SU-DHL-6 (cell line): ENCODE measurements at regions not wholly inside any gene's neighbourhood (a gene's known extent, or its start where the extent isn't known, plus 50 kb on each side); places are given as distances from the start of the nearest gene placed in this dataset.

Source experiments
- H2AFZ ChIP-seq: fragments of 200-600 bp; sonication (generic); 2 replicates; pipeline ENCODE4 v1.6.1; 2014; ENCODE audit warnings: low read depth, mild to moderate bottlenecking, moderate library complexity, mixed read lengths, antibody characterized with exemption, low read length; ENCODE audit not compliant: severe bottlenecking
- H3F3A ChIP-seq: fragments of 200-600 bp; shearing (Covaris generic); 2 replicates; pipeline ENCODE4 v1.6.0; 2016; ENCODE audit warnings: antibody characterized with exemption, mild to moderate bottlenecking; ENCODE audit not compliant: insufficient read depth
- H3K27ac ChIP-seq: fragments of 200-600 bp; sonication (generic); 2 replicates; pipeline ENCODE4 v1.5.1; 2016; ENCODE audit warnings: low read depth, mild to moderate bottlenecking, low read length, moderate library complexity, mixed read lengths
- H3K27me3 ChIP-seq: fragments of 200-600 bp; sonication (generic), shearing (Covaris generic); 2 replicates; pipeline ENCODE4 v1.6.0; 2014; ENCODE audit warnings: mild to moderate bottlenecking, low read length
- H3K36me3 ChIP-seq: fragments of 200-600 bp; sonication (generic); 2 replicates; pipeline ENCODE4 v1.6.1; 2014; ENCODE audit warnings: mild to moderate bottlenecking, low read length, mixed read lengths
- H3K4me2 ChIP-seq: fragments of 300-600, 200-600 bp; shearing (Covaris generic), sonication (generic); 2 replicates; pipeline ENCODE4 v1.6.0; 2014; ENCODE audit warnings: low read length, low read depth, mild to moderate bottlenecking; ENCODE audit not compliant: poor library complexity, severe bottlenecking
- H3K4me3 ChIP-seq: fragments of 200-600 bp; sonication (generic); 2 replicates; pipeline ENCODE4 v1.5.1; 2014; ENCODE audit warnings: antibody characterized with exemption, low read length, mild to moderate bottlenecking, mixed read lengths; ENCODE audit not compliant: insufficient read depth, poor library complexity, severe bottlenecking
- H3K79me2 ChIP-seq: fragments of 200-600 bp; sonication (generic); 2 replicates; pipeline ENCODE4 v1.6.1; 2014; ENCODE audit warnings: mild to moderate bottlenecking, low read length, moderate library complexity; ENCODE audit not compliant: insufficient read depth
- H3K9ac ChIP-seq: fragments of 200-600 bp; sonication (generic); 2 replicates; pipeline ENCODE4 v1.7.0; 2014; ENCODE audit warnings: mild to moderate bottlenecking, low read length
- H3K9me2 ChIP-seq: fragments of 200-600 bp; sonication (generic); replicated peaks from 2 replicates; pipeline ENCODE4 v1.6.1; 2014; ENCODE audit warnings: low read length; ENCODE audit not compliant: insufficient read depth
- H3K9me3 ChIP-seq: fragments of 200-600 bp; sonication (generic); 2 replicates; pipeline ENCODE4 v1.6.1; 2014; ENCODE audit warnings: low read length, mixed read lengths; ENCODE audit not compliant: insufficient read depth
- H4K20me1 ChIP-seq: fragments of 200-600 bp; sonication (generic); 2 replicates; pipeline ENCODE4 v1.6.1; 2014; ENCODE audit warnings: low read depth, mild to moderate bottlenecking, antibody characterized with exemption, low read length, moderate library complexity, mixed read lengths
- EZH2phosphoT487 ChIP-seq: fragments of 200-600 bp; sonication (generic), shearing (Covaris generic); conservative IDR thresholded peaks from 2 replicates; pipeline ENCODE4 v1.6.1; 2018; ENCODE audit warnings: mild to moderate bottlenecking, antibody characterized with exemption, low read length, moderate library complexity, mixed read lengths
- TF ChIP-seq, protein P1 (sequence below): fragments of 200-600 bp; sonication (generic); IDR thresholded peaks from one replicate; pipeline ENCODE4 v1.5.1; 2017; ENCODE audit warnings: antibody characterized with exemption, mild to moderate bottlenecking, low read length, moderate library complexity; ENCODE audit not compliant: insufficient read depth, poor library complexity, severe bottlenecking

DNA sequence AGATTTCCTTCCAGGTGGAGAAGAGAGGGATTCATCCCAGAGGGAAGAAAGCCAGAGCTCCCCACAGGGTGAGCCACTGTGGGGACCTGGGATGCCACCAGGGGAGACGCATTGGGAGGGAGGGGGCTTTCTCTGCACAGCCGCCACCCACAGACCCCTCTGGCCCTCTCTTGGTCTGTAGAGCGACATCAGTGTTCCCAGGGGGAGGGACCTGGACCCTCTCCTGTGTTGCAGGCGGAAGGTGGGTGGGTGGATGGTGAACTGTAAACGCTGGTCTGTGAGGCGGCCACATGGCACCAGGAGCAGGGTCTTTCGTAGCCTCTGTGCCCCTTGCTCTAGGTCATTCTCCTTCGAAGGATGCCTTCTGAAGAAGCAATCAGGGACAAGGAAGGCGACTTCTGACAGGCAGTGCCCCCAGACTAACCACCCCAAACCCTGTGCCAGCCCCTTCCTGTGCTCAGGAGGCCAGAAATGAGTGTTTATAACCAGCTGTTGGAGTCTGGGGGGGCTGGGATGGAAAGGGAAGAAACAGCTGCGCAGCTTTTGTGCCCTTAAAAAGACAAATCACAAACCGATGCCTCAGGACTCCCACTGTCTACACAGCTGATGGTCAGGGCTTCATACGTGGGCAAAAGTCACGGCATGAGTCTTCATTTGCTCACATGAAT, 121.4 kb upstream of the ZBTB40 start:
- H3K9ac ChIP-seq = no peak overlapping the region
- H3K27ac ChIP-seq = no peak overlapping the region
- no peaks in the 10 kb centered on the region for H3K9me2 ChIP-seq
- H3F3A ChIP-seq = no peaks in the 10 kb centered on the region
- H4K20me1 ChIP-seq = no peaks in the 10 kb centered on the region
- H3K27me3 ChIP-seq = no peaks in the 10 kb centered on the region; the same call in 1 of the 2 replicates
- H3K79me2 ChIP-seq = no peaks in the 10 kb centered on the region
- H3K9me3 ChIP-seq = no peaks in the 10 kb centered on the region
- TF ChIP-seq EZH2phosphoT487 = no peak
- no peak overlapping the region for H2AFZ ChIP-seq
- no peaks in the 10 kb centered on the region for H3K36me3 ChIP-seq
- H3K4me2 ChIP-seq = no peak overlapping the region
- no peak overlapping the region for H3K4me3 ChIP-seq

DNA sequence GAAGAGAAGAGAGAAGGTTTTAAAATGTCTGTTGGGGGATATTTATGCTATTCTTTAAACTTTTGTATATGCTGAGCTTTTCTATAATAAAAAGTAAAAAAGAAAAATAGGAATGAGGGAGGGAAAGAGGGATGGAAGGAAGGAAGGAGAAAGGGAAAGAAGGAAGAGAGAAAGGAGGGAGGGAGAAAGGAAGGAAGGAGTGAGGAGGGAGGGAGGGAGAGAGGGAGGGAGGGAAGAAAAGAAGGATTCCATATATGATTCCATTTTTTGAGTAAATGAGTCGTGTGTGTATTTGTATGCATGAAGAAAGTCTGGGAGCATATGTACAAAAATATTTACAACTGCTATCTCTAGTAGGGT, 120.9 kb upstream of the ZBTB40 start:
- H3K4me2 ChIP-seq = no peak overlapping the region
- no peaks in the 10 kb centered on the region for H4K20me1 ChIP-seq
- no peak overlapping the region for H2AFZ ChIP-seq
- no peak overlapping the region for H3K4me3 ChIP-seq
- H3K9me3 ChIP-seq = no peaks in the 10 kb centered on the region
- no peak overlapping the region for H3K27ac ChIP-seq
- no peaks in the 10 kb centered on the region; the same call in 1 of the 2 replicates for H3K27me3 ChIP-seq
- no peaks in the 10 kb centered on the region for H3K36me3 ChIP-seq
- no peaks in the 10 kb centered on the region for H3K9me2 ChIP-seq
- no peak overlapping the region for H3K9ac ChIP-seq
- no peaks in the 10 kb centered on the region for H3K79me2 ChIP-seq
- H3F3A ChIP-seq = no peaks in the 10 kb centered on the region
- TF ChIP-seq, protein P1, sequence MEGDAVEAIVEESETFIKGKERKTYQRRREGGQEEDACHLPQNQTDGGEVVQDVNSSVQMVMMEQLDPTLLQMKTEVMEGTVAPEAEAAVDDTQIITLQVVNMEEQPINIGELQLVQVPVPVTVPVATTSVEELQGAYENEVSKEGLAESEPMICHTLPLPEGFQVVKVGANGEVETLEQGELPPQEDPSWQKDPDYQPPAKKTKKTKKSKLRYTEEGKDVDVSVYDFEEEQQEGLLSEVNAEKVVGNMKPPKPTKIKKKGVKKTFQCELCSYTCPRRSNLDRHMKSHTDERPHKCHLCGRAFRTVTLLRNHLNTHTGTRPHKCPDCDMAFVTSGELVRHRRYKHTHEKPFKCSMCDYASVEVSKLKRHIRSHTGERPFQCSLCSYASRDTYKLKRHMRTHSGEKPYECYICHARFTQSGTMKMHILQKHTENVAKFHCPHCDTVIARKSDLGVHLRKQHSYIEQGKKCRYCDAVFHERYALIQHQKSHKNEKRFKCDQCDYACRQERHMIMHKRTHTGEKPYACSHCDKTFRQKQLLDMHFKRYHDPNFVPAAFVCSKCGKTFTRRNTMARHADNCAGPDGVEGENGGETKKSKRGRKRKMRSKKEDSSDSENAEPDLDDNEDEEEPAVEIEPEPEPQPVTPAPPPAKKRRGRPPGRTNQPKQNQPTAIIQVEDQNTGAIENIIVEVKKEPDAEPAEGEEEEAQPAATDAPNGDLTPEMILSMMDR = no peak
- TF ChIP-seq EZH2phosphoT487 = no peak

DNA sequence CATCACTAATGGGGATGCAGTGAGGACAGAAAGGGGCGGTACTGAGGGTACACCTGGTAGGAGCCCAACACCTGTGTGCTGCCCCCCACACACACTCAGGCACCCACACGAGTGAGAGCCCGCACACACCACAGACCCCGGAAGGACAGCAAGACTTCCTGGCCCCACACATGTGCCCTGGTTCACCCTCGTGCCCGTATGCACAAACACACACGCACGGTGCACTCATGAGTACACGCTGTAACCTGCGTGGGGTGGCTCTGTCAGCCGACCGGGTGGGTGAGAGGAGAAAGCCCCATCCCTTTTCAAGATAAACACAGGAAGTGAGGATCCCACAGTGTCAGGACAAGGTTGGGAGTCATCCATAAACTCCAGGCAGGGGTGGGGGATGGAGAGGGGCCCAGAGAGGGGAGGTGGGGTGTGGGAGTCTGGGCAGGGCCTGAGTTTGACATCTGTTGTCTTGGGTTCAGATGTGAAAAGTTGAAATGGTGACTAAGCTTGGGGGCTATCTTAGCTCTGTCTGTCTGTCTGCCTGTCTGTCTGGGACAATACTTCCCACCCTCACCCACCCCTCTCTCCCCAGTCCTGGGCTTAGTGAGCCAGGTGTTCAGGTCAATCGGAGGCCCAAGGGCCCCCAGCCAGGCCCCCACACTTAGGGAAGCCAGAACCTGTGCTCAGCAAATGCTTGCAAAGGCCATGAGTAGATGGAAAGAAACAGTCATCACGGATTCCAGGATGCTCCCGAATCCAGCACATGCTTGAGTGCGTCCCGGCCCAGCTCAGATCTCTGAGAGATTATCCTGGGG, 119.8 kb upstream of the ZBTB40 start:
- no peaks in the 10 kb centered on the region for H4K20me1 ChIP-seq
- no peak for TF ChIP-seq EZH2phosphoT487
- TF ChIP-seq, protein P1 = no peak
- H3K4me3 ChIP-seq = no peak overlapping the region
- no peaks in the 10 kb centered on the region for H3K9me3 ChIP-seq
- no peak overlapping the region for H3K27ac ChIP-seq
- no peaks in the 10 kb centered on the region for H3K79me2 ChIP-seq
- no peaks in the 10 kb centered on the region for H3K9me2 ChIP-seq
- no peak overlapping the region for H3K4me2 ChIP-seq
- no peaks in the 10 kb centered on the region for H3K36me3 ChIP-seq
- no peak overlapping the region for H3K9ac ChIP-seq
- H3K27me3 ChIP-seq = no peaks in the 10 kb centered on the region; the same call in 1 of the 2 replicates
- H3F3A ChIP-seq = no peaks in the 10 kb centered on the region
- H2AFZ ChIP-seq = no peak overlapping the region

DNA sequence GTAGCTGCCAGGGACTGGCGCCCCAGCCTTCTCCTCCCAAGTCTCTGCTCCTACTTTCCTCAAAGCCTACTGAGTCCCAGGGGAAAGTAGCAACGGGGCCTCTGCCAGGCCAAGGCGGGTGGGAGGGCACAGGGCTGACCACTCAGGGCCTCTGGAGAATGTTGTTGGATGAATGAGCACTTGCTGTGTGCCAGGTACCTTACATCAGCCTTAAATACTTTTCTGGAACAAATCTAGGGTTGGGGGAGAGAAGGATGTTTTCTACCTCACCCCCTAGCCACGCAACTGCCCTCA, 119.3 kb upstream of the ZBTB40 start:
- Histone ChIP-seq H3K9me2 (no peaks in the 10 kb centered on the region), H3K27me3 (no peaks in the 10 kb centered on the region), H3K9ac (no peak overlapping the region), H3F3A (no peaks in the 10 kb centered on the region), H3K79me2 (no peaks in the 10 kb centered on the region), H3K4me3 (no peak overlapping the region), H2AFZ (no peak overlapping the region), H3K36me3 (no peaks in the 10 kb centered on the region), H3K27ac (no peak overlapping the region), H3K9me3 (no peaks in the 10 kb centered on the region), H4K20me1 (no peaks in the 10 kb centered on the region), H3K4me2 (no peak overlapping the region)
- TF ChIP-seq EZH2phosphoT487 = no peak
- TF ChIP-seq, protein P1 = no peak
